T47D (cell line): ENCODE measurements at regions not wholly inside any gene's neighbourhood (a gene's known extent, or its start where the extent isn't known, plus 50 kb on each side); places are given as distances from the start of the nearest gene placed in this dataset.

Source experiments
- DNase-seq, 2 experiments: peaks; one replicate each; pipeline versions ENCODE4 v3.0.0 to v3.0.0-alpha.2; 2011 to 2012; ENCODE audit warnings: low read depth in 1 of 2, low spot score in 1 of 2
- JUND ChIP-seq: IDR thresholded peaks from 2 replicates; pipeline ENCODE4 v1.6.1; 2012; ENCODE audit warnings: low read depth
- in situ Hi-C: cut with HindIII; loops from 2 replicates; pipeline ENCODE4 v1.10.0; 2016; ENCODE audit warnings: low sequenced_read_pairs, low pct_unique_long_range_greater_than_20kb

GRCh38 chr13:29952245-29952644 is 101.8 kb upstream of the UBL3 start:
- in situ Hi-C loops = no loop called here
- no peak for DNase-seq
- TF ChIP-seq JUND = no peak

GRCh38 chr13:29948791-29949190 is 98.4 kb upstream of the UBL3 start:
- DNase-seq = no peak
- in situ Hi-C loops = no loop called here
- no peak for TF ChIP-seq JUND

DNA sequence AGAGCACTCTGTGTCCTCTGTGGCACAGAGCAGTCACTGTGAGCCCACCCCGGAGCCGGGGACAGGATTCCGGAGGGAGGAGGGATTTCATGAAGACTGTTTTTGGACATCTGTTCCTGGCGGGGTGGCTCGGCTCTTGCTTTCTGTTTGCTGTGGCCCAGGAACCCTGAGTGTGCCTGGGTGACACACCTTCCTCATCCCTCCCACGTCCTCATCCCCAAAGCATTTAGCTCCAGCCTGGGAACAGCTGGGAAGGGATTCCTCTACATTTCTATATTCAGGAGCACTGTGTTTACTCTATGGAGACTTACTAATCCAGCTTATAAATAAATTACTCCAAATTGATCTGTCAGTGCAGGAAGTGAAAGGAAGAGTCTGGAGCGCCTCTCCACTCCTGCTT is 97.8 kb upstream of the UBL3 start:
- DNase-seq = no peak
- in situ Hi-C loops = no loop called here
- no peak for TF ChIP-seq JUND

DNA sequence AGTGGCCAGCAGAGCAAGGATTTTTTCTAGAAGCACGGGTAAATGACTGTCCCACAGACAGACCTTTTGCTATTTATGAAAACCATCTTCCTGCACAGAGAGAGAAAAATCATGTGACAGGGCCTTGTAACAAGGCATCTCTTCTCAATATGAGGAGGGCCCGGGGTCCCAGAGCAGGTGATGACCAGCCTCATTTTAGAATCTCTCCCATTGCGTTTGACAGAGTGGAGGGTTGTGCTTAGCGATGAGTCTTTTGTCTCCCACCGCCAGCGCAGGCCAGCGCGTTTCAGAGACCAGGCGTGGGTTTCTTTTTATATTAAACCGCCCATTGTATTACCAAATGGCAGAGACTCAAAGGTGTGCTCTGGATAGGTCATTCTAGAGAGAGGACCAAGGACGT is 97.4 kb upstream of the UBL3 start:
- TF ChIP-seq JUND = no peak
- no peak for DNase-seq
- in situ Hi-C loops = no loop called here

DNA sequence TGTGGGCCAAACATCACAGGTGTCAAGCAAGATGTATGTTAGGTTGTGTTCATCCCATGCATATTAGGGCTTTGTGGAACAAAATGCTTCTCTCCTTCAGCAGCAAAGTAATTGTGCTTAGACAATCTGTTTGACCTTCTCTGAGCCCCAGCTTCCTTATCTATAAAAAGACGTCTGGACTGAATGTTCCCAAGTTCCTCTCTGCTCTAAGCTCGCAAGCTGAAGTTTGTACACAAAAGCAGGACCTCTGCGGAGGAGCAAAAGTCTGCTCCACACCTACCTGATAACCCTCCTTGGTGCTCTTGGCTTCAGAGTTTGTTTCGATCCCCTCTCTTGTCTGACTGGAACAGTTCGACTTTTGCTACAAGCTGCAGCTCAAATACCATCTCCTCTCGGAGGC is 95.7 kb upstream of the UBL3 start:
- TF ChIP-seq JUND = no peak
- in situ Hi-C loops = no loop called here
- DNase-seq = no peak

DNA sequence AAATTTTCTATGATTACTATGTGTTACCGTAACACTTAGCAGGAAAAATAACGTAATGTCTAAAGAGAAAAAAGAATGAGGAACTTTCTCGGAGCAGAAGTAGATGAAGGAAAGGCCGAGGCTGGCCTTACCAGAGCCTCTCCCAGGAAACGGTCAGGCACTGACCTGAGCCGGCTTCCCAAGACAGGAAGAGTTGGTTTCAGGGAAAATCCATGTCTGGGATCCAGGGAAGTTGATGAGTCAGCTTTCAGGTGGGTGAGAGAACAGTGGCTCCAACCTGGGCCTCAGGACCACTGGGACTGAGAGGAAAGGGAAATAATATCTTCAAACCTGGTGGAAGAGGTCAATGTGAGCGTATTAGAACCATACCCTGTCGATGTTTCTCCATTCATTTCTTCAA is 93.3 kb upstream of the UBL3 start:
- in situ Hi-C loops = no loop called here
- no peak for DNase-seq
- TF ChIP-seq JUND = no peak

GRCh38 chr13:29943273-29943672 is 92.9 kb upstream of the UBL3 start:
- in situ Hi-C loops = no loop called here
- DNase-seq = no peak
- TF ChIP-seq JUND = no peak

GRCh38 chr13:29940715-29941114 is 90.3 kb upstream of the UBL3 start:
- in situ Hi-C loops = no loop called here
- TF ChIP-seq JUND = no peak
- no peak for DNase-seq

- no peak for DNase-seq
- TF ChIP-seq JUND = no peak
- in situ Hi-C loops = no loop called here
Observed at GRCh38 chr13:29939158-29939557, 88.7 kb upstream of the UBL3 start.

DNA sequence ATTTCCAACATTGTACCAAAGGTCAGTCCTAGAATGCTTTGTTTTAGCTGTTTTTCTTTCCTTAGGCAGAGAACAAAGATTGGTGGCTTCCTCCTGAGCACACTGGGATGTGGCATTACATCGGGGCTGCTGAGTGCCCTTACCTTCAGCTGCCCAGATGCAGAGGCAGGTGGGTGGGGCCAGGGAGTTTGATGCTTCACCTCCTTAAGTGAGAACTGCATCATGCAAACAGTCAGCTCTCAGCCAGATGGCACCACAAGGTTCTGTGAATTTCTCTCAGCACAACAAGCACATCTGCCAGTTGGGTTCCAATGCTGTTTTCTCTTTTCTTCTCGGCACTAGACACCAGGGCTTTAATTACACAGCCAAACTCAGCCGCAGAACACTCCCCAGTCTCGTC is 87.4 kb upstream of the UBL3 start:
- no peak for TF ChIP-seq JUND
- in situ Hi-C loops = no loop called here
- DNase-seq = peak in 1 of 2 experiments; percentile 19

DNA sequence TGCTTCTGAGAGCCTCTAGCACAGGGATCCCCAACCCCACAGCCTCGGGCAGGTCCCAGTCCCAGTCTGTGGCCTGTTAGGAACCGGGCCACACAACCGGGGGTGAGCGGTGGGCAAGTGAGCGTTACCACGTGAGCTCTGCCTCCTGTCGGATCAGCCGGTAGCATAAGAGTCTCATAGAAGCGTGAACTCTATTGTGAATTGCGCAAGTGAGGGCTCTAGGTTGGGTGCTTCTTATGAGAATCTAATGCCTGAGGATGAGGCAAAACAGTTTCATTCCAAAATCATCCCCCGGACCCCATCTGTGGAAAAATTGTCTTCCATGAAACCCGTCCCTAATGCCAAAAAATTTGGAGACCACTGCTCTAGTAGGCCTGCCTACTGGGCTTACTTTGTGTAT is 87.0 kb upstream of the UBL3 start:
- no peak for TF ChIP-seq JUND
- DNase-seq = no peak
- in situ Hi-C loops = no loop called here

- in situ Hi-C loops = no loop called here
- no peak for DNase-seq
- no peak for TF ChIP-seq JUND
Observed at GRCh38 chr13:29936956-29937355, 86.5 kb upstream of the UBL3 start.

GRCh38 chr13:29936051-29936813 is 85.8 kb upstream of the UBL3 start:
- in situ Hi-C loops = no loop called here
- TF ChIP-seq JUND = no peak
- DNase-seq = no peak
